Bronchial epithelial cell (primary cell): ENCODE measurements at regions not wholly inside any gene's neighbourhood (a gene's known extent, or its start where the extent isn't known, plus 50 kb on each side); places are given as distances from the start of the nearest gene placed in this dataset.

ENCODE experiments used
- DNase-seq: peaks from one replicate; pipeline ENCODE4 v3.0.0-alpha.2; 2010; ENCODE audit warnings: low read depth
- FAIRE-seq: peaks from 2 replicates; lab custom pipeline; 2011; peaks lifted over from hg19 to GRCh38; lab: Jason Lieb, UNC
- H3K27me3 ChIP-seq: 2 replicates; pipeline ENCODE4 v1.5.1; 2011; ENCODE audit warnings: low read length; ENCODE audit not compliant: control insufficient read depth, insufficient read depth
- H3K36me3 ChIP-seq: 2 replicates; pipeline ENCODE4 v1.5.1; 2011; ENCODE audit warnings: low read length; ENCODE audit not compliant: control insufficient read depth, insufficient read depth
- H3K4me3 ChIP-seq: 2 replicates; pipeline ENCODE4 v1.5.1; 2011; ENCODE audit warnings: mild to moderate bottlenecking, low read depth, low read length, control low read depth
- TF ChIP-seq, protein P1 (sequence below): IDR thresholded peaks from 2 replicates; pipeline ENCODE4 v1.5.1; 2011; ENCODE audit warnings: mild to moderate bottlenecking, moderate library complexity, low read length, control low read depth, inconsistent platforms; ENCODE audit not compliant: insufficient read depth, severe bottlenecking

DNA sequence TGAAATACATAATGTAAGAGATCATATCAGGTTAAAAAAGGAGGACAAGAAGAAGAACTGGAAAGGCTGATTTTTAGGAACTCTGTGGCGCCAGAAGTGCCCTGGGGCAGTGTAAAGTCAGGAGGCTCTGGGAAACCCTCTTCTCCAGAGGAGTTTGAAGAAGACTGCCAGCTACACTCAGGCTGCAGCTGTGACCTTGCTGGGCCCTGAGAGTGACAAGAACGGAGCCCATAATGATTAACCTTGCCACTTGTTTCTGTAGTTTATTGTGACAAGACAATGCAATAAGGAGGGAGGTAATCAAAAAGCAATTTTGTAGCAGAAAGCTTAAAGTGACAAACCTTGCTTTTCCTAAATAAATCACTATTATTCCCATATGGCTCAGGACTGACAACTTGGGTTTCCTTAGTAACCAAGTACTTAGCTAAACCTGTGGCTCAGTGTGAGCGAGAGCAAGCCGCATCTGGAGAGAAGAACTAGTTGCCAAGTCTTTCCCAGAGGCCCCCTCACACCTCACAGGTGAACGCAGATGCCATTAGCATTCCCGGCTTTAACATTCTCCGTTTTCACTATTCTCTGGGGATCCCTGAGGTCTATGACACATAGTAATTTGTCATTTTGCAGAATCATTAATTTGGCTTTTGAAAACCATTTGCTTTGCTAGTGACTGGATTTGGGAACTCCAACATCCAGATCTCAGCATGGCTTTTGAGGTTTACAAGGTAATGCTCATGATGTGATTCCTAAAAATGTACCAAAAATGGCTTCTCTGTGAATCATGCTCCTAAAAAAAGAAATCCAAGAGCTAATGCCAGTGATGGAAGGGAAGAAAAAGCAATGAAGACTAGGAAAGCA is 115.9 kb downstream of the OMA1 start:
- peak; percentile 47 for FAIRE-seq
- TF ChIP-seq, protein P1, sequence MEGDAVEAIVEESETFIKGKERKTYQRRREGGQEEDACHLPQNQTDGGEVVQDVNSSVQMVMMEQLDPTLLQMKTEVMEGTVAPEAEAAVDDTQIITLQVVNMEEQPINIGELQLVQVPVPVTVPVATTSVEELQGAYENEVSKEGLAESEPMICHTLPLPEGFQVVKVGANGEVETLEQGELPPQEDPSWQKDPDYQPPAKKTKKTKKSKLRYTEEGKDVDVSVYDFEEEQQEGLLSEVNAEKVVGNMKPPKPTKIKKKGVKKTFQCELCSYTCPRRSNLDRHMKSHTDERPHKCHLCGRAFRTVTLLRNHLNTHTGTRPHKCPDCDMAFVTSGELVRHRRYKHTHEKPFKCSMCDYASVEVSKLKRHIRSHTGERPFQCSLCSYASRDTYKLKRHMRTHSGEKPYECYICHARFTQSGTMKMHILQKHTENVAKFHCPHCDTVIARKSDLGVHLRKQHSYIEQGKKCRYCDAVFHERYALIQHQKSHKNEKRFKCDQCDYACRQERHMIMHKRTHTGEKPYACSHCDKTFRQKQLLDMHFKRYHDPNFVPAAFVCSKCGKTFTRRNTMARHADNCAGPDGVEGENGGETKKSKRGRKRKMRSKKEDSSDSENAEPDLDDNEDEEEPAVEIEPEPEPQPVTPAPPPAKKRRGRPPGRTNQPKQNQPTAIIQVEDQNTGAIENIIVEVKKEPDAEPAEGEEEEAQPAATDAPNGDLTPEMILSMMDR, result no peak
- no peak for DNase-seq
- H3K4me3 ChIP-seq, result no peak overlapping the region
- no peaks in the 10 kb centered on the region for H3K27me3 ChIP-seq
- no peaks in the 10 kb centered on the region for H3K36me3 ChIP-seq

DNA sequence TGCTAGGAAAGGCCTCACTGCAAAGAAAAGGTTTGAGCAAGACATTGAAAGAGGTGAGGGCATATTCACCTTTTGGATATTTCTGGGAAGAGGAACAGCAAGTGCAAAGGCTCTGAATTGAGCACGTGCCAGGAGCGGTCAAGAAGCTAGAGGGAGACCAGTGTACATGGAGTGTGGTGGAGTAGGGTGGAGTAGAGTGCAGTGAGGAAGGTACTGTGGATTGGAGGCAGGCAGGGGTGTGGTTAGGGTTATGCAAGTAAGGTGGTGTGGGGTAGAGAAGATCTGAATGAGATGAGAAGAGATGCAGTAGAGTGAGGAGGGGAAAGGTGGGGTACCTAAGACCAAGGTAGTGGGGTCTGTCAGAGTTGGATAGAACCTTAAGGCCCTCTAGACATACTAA is 119.6 kb downstream of the OMA1 start:
- TF ChIP-seq, protein P1, result no peak
- Histone ChIP-seq H3K36me3 (no peaks in the 10 kb centered on the region), H3K27me3 (no peaks in the 10 kb centered on the region), H3K4me3 (no peak overlapping the region)
- no peak for FAIRE-seq
- no peak for DNase-seq

GRCh38 chr1:58422436-58422835 is 124.1 kb downstream of the OMA1 start:
- Histone ChIP-seq H3K4me3 (no peak overlapping the region), H3K27me3 (no peaks in the 10 kb centered on the region), H3K36me3 (no peaks in the 10 kb centered on the region)
- FAIRE-seq, result no peak
- DNase-seq, result no peak
- TF ChIP-seq, protein P1, result no peak

DNA sequence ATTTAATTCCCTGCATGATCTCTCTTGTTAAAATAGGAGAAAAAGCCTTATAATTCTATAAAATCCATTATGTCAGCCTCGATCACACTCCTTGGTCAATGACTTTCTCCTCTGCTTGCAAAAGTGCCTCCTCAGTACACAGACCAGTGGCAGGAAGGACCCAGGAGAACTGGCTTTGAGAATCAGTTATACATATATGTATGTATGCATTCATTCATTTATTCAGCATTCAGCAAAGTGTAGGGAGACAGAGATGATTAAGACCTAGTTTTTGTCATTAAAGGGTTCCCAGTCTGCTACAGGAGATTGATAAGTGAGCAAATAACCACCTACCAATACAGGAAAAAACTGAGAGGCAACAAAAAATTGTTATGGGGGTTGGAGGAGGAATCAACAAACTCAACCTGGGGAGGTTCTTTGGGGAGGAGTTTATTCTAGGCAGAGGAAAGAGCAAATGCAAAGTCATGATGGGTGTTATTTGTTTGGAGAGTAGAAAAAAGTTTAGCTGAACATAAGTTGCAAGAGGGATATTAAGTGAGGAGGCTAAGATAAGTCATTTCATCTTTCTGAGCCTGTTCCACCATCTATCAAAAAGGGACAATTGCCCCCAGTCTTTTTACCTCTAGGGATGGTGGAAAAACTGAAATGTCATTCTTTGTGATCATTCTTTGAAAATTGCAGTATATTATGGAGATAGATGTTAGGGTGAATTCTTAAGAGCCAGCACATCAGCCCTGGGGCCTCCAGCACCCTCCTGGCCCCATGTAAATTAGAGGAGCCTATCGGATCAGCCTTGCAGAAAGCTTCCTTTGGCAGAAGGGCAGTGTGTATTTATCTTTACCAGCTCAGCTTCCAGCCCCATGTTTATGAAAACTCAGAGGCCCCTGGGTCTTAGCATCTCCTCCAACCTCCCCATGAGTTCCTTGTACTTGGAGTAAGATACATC is 128.0 kb downstream of the OMA1 start:
- Histone ChIP-seq H3K36me3 (no peaks in the 10 kb centered on the region), H3K27me3 (no peaks in the 10 kb centered on the region), H3K4me3 (no peak overlapping the region)
- no peak for DNase-seq
- FAIRE-seq, result no peak
- TF ChIP-seq, protein P1, result no peak

DNA sequence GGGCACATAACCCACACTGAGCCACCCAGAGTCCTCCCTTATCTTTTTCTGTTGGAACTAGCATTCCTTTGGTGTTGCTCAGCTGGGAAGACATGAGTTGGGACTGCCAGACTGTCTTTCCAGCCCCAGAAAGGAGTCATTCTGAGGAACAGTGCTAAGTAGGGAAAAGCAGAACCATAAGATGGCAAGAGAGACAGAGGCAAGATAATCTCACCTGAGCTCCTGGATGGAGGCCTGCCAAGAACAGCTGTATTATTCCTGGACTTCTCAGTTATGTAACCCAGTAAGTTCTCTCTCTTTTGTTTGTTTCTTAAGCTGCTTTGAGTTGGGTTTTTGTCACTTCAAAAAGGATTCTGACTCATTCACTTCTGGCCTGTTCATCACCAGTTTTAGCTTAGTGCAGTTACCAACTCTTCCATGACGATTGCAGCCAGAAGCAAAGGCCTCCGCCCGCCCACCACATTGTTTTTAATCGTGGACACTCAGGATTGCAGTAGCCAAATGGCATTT is 134.4 kb downstream of the OMA1 start:
- Histone ChIP-seq H3K36me3 (no peaks in the 10 kb centered on the region), H3K4me3 (no peak overlapping the region), H3K27me3 (no peaks in the 10 kb centered on the region)
- peak; percentile 9 for DNase-seq
- no peak for FAIRE-seq
- TF ChIP-seq, protein P1, result no peak
